ENCODE measurements at regions not wholly inside any gene's neighbourhood (a gene's known extent, or its start where the extent isn't known, plus 50 kb on each side); places are given as distances from the start of the nearest gene placed in this dataset.
A peak's percentile ranks its signal among the peaks of the same experiment; 100 is the strongest.

- TF ChIP-seq GATA3 (IDR thresholded peaks at IDR 0.05; ENCODE audit: low read depth, low read length) (no peak), GATA2 (IDR thresholded peaks at IDR 0.05; ENCODE audit: low read depth, low read length) (peak; percentile 56)
These were observed 122.0 kb upstream of the FRMD6 start for GRCh38 chr14:51529736-51530135.

GRCh38 chr14:51533160-51533559, 118.5 kb upstream of the FRMD6 start:
- no peak for TF ChIP-seq GATA3 (IDR thresholded peaks at IDR 0.05; ENCODE audit: low read depth, low read length)
- no peak for TF ChIP-seq GATA2 (IDR thresholded peaks at IDR 0.05; ENCODE audit: low read depth, low read length)

- TF ChIP-seq GATA2 (IDR thresholded peaks at IDR 0.05; ENCODE audit: low read depth, low read length) (no peak), GATA3 (IDR thresholded peaks at IDR 0.05; ENCODE audit: low read depth, low read length) (no peak)
These were observed 117.7 kb upstream of the FRMD6 start for GRCh38 chr14:51533872-51534553.

- TF ChIP-seq GATA2 (IDR thresholded peaks at IDR 0.05; ENCODE audit: low read depth, low read length) (no peak), GATA3 (IDR thresholded peaks at IDR 0.05; ENCODE audit: low read depth, low read length) (no peak)
These were observed 117.1 kb upstream of the FRMD6 start for GRCh38 chr14:51534610-51535011.

GRCh38 chr14:51535443-51536044, 116.2 kb upstream of the FRMD6 start:
- TF ChIP-seq GATA3 (IDR thresholded peaks at IDR 0.05; ENCODE audit: low read depth, low read length) (no peak), GATA2 (IDR thresholded peaks at IDR 0.05; ENCODE audit: low read depth, low read length) (no peak)

GRCh38 chr14:51538973-51539372, 112.7 kb upstream of the FRMD6 start:
- TF ChIP-seq GATA2 (IDR thresholded peaks at IDR 0.05; ENCODE audit: low read depth, low read length) (no peak), GATA3 (IDR thresholded peaks at IDR 0.05; ENCODE audit: low read depth, low read length) (no peak)

- TF ChIP-seq GATA3 (IDR thresholded peaks at IDR 0.05; ENCODE audit: low read depth, low read length): no peak
- TF ChIP-seq GATA2 (IDR thresholded peaks at IDR 0.05; ENCODE audit: low read depth, low read length): no peak
These were observed 112.1 kb upstream of the FRMD6 start for GRCh38 chr14:51539571-51540037.

GRCh38 chr14:51540364-51540763, 111.3 kb upstream of the FRMD6 start:
- no peak for TF ChIP-seq GATA2 (IDR thresholded peaks at IDR 0.05; ENCODE audit: low read depth, low read length)
- no peak for TF ChIP-seq GATA3 (IDR thresholded peaks at IDR 0.05; ENCODE audit: low read depth, low read length)

GRCh38 chr14:51544471-51544870, 107.2 kb upstream of the FRMD6 start:
- no peak for TF ChIP-seq GATA3 (IDR thresholded peaks at IDR 0.05; ENCODE audit: low read depth, low read length)
- TF ChIP-seq GATA2 (IDR thresholded peaks at IDR 0.05; ENCODE audit: low read depth, low read length): no peak

GRCh38 chr14:51544901-51545300, 106.8 kb upstream of the FRMD6 start:
- TF ChIP-seq GATA3 (IDR thresholded peaks at IDR 0.05; ENCODE audit: low read depth, low read length) (no peak), GATA2 (IDR thresholded peaks at IDR 0.05; ENCODE audit: low read depth, low read length) (no peak)

- TF ChIP-seq GATA2 (IDR thresholded peaks at IDR 0.05; ENCODE audit: low read depth, low read length) (no peak), GATA3 (IDR thresholded peaks at IDR 0.05; ENCODE audit: low read depth, low read length) (no peak)
These were observed 106.3 kb upstream of the FRMD6 start for GRCh38 chr14:51545396-51545795.

GRCh38 chr14:51546099-51546498, 105.6 kb upstream of the FRMD6 start:
- TF ChIP-seq GATA2 (IDR thresholded peaks at IDR 0.05; ENCODE audit: low read depth, low read length): no peak
- no peak for TF ChIP-seq GATA3 (IDR thresholded peaks at IDR 0.05; ENCODE audit: low read depth, low read length)

- no peak for TF ChIP-seq GATA3 (IDR thresholded peaks at IDR 0.05; ENCODE audit: low read depth, low read length)
- TF ChIP-seq GATA2 (IDR thresholded peaks at IDR 0.05; ENCODE audit: low read depth, low read length): no peak
These were observed 105.0 kb upstream of the FRMD6 start for GRCh38 chr14:51546603-51547258.

GRCh38 chr14:51547260-51547659, 104.5 kb upstream of the FRMD6 start:
- no peak for TF ChIP-seq GATA3 (IDR thresholded peaks at IDR 0.05; ENCODE audit: low read depth, low read length)
- no peak for TF ChIP-seq GATA2 (IDR thresholded peaks at IDR 0.05; ENCODE audit: low read depth, low read length)

- no peak for TF ChIP-seq GATA2 (IDR thresholded peaks at IDR 0.05; ENCODE audit: low read depth, low read length)
- TF ChIP-seq GATA3 (IDR thresholded peaks at IDR 0.05; ENCODE audit: low read depth, low read length): no peak
These were observed 104.0 kb upstream of the FRMD6 start for GRCh38 chr14:51547701-51548100.

Data from SH-SY5Y (cell line).